DOHH2 (cell line): ENCODE measurements at regions not wholly inside any gene's neighbourhood (a gene's known extent, or its start where the extent isn't known, plus 50 kb on each side); places are given as distances from the start of the nearest gene placed in this dataset.

Source experiments
- H3F3A ChIP-seq: fragments of 200-600 bp; sonication (generic), shearing (Covaris generic); 2 replicates; pipeline ENCODE4 v1.6.0; 2016; ENCODE audit warnings: antibody characterized with exemption, mild to moderate bottlenecking; ENCODE audit not compliant: control insufficient read depth, insufficient read depth
- H3K27ac ChIP-seq: fragments of 200-600 bp; sonication (generic); 2 replicates; pipeline ENCODE4 v1.5.1; 2014; ENCODE audit warnings: low read depth, mild to moderate bottlenecking, low read length, moderate library complexity
- H3K27me3 ChIP-seq: fragments of 200-600 bp; sonication (generic); 2 replicates; pipeline ENCODE4 v1.6.1; 2014; ENCODE audit warnings: mild to moderate bottlenecking, low read length, mixed read lengths; ENCODE audit not compliant: control insufficient read depth
- H3K36me3 ChIP-seq: fragments of 200-600 bp; sonication (generic); 2 replicates; pipeline ENCODE4 v1.6.1; 2014; ENCODE audit warnings: mild to moderate bottlenecking, low read length, moderate library complexity, mixed read lengths; ENCODE audit not compliant: control insufficient read depth
- H3K4me1 ChIP-seq: fragments of 200-600 bp; sonication (generic); 2 replicates; pipeline ENCODE4 v1.6.1; 2014; ENCODE audit warnings: mild to moderate bottlenecking, low read length, mixed read lengths; ENCODE audit not compliant: control insufficient read depth
- H3K4me2 ChIP-seq: fragments of 200-600 bp; sonication (generic); 2 replicates; pipeline ENCODE4 v1.6.0; 2014; ENCODE audit warnings: mild to moderate bottlenecking, low read length, moderate library complexity
- H3K4me3 ChIP-seq: fragments of 200-600 bp; sonication (generic); 2 replicates; pipeline ENCODE4 v1.5.1; 2014; ENCODE audit warnings: mild to moderate bottlenecking, low read length, mixed read lengths
- H3K79me2 ChIP-seq: fragments of 200-600 bp; sonication (generic); 2 replicates; pipeline ENCODE4 v1.6.1; 2014; ENCODE audit warnings: mild to moderate bottlenecking, low read length, mixed read lengths; ENCODE audit not compliant: control insufficient read depth
- H3K9me2 ChIP-seq: fragments of 200-600 bp; sonication (generic); replicated peaks from 2 replicates; pipeline ENCODE4 v1.6.1; 2014; ENCODE audit warnings: mild to moderate bottlenecking, low read length, mixed read lengths; ENCODE audit not compliant: control insufficient read depth
- H3K9me3 ChIP-seq: fragments of 200-600 bp; sonication (generic); 2 replicates; pipeline ENCODE4 v1.6.1; 2014; ENCODE audit warnings: antibody characterized with exemption, low read length, mixed read lengths; ENCODE audit not compliant: control insufficient read depth, insufficient read depth
- H4K20me1 ChIP-seq: fragments of 200-600 bp; sonication (generic); 2 replicates; pipeline ENCODE4 v1.6.0; 2014; ENCODE audit warnings: low read depth, mild to moderate bottlenecking, antibody characterized with exemption, low read length, moderate library complexity; ENCODE audit not compliant: control insufficient read depth, insufficient read depth
- EZH2phosphoT487 ChIP-seq: fragments of 200-600 bp; sonication (generic); IDR thresholded peaks from 2 replicates; pipeline ENCODE4 v1.6.1; 2017; ENCODE audit warnings: borderline replicate concordance, mild to moderate bottlenecking, antibody characterized with exemption, low read length, moderate library complexity, mixed read lengths
- TF ChIP-seq, protein P1 (sequence below): fragments of 200-600 bp; sonication (generic); IDR thresholded peaks from one replicate; pipeline ENCODE4 v1.5.1; 2014; ENCODE audit warnings: antibody characterized with exemption, mild to moderate bottlenecking, low read depth, low read length; ENCODE audit not compliant: poor library complexity, severe bottlenecking

GRCh38 chr4:41318839-41319530, 62.3 kb downstream of the UCHL1 start:
- Histone ChIP-seq H3K4me3 (no peak overlapping the region), H3K27me3 (peaks cover 6% of the 10 kb centered on the region; the same call in 1 of the 2 replicates), H3K9me3 (no peaks in the 10 kb centered on the region), H3K9me2 (no peaks in the 10 kb centered on the region), H3K27ac (no peak overlapping the region), H3F3A (no peaks in the 10 kb centered on the region), H4K20me1 (no peaks in the 10 kb centered on the region), H3K4me1 (no peaks in the 10 kb centered on the region), H3K4me2 (no peak overlapping the region), H3K79me2 (no peaks in the 10 kb centered on the region), H3K36me3 (no peaks in the 10 kb centered on the region)
- TF ChIP-seq EZH2phosphoT487, result no peak
- TF ChIP-seq, protein P1, sequence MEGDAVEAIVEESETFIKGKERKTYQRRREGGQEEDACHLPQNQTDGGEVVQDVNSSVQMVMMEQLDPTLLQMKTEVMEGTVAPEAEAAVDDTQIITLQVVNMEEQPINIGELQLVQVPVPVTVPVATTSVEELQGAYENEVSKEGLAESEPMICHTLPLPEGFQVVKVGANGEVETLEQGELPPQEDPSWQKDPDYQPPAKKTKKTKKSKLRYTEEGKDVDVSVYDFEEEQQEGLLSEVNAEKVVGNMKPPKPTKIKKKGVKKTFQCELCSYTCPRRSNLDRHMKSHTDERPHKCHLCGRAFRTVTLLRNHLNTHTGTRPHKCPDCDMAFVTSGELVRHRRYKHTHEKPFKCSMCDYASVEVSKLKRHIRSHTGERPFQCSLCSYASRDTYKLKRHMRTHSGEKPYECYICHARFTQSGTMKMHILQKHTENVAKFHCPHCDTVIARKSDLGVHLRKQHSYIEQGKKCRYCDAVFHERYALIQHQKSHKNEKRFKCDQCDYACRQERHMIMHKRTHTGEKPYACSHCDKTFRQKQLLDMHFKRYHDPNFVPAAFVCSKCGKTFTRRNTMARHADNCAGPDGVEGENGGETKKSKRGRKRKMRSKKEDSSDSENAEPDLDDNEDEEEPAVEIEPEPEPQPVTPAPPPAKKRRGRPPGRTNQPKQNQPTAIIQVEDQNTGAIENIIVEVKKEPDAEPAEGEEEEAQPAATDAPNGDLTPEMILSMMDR, result no peak

GRCh38 chr4:41319553-41319952, 62.8 kb downstream of the UCHL1 start:
- H3K27me3 ChIP-seq, result peaks cover 6% of the 10 kb centered on the region; the same call in 1 of the 2 replicates
- H3K4me3 ChIP-seq, result no peak overlapping the region
- H3K9me3 ChIP-seq, result no peaks in the 10 kb centered on the region
- no peaks in the 10 kb centered on the region for H3F3A ChIP-seq
- no peak overlapping the region for H3K27ac ChIP-seq
- TF ChIP-seq, protein P1, result no peak
- TF ChIP-seq EZH2phosphoT487, result no peak
- no peak overlapping the region for H3K4me2 ChIP-seq
- H3K9me2 ChIP-seq, result no peaks in the 10 kb centered on the region
- H4K20me1 ChIP-seq, result no peaks in the 10 kb centered on the region
- H3K4me1 ChIP-seq, result no peaks in the 10 kb centered on the region
- H3K36me3 ChIP-seq, result no peaks in the 10 kb centered on the region
- H3K79me2 ChIP-seq, result no peaks in the 10 kb centered on the region

GRCh38 chr4:41320278-41320677, 63.5 kb downstream of the UCHL1 start:
- Histone ChIP-seq H4K20me1 (no peaks in the 10 kb centered on the region), H3K27ac (no peak overlapping the region), H3K9me2 (no peaks in the 10 kb centered on the region), H3K27me3 (peaks cover 6% of the 10 kb centered on the region; the same call in 1 of the 2 replicates), H3K36me3 (no peaks in the 10 kb centered on the region), H3K4me1 (no peaks in the 10 kb centered on the region), H3K4me3 (no peak overlapping the region), H3K4me2 (no peak overlapping the region), H3K9me3 (no peaks in the 10 kb centered on the region), H3K79me2 (no peaks in the 10 kb centered on the region), H3F3A (no peaks in the 10 kb centered on the region)
- no peak for TF ChIP-seq EZH2phosphoT487
- TF ChIP-seq, protein P1, result no peak
